Stomach (tissue), 8 donors: ENCODE measurements at regions not wholly inside any gene's neighbourhood (a gene's known extent, or its start where the extent isn't known, plus 50 kb on each side); places are given as distances from the start of the nearest gene placed in this dataset.

Source experiments
- DNase-seq, 2 donors: peaks; one replicate each; pipeline versions ENCODE4 v3.0.0 to v3.0.0-alpha.2; 2013 to 2019
- H3K27ac ChIP-seq, 5 donors: fragments of 200-600 bp in 4 of 5; sonication (generic) in 4 of 5; one replicate each; pipeline ENCODE4 v1.5.1; 2013 to 2019; ENCODE audit warnings: mild to moderate bottlenecking in 1 of 5, moderate library complexity in 1 of 5
- H3K27me3 ChIP-seq, 3 donors: fragments of 200-600 bp; sonication (generic); one replicate each; pipeline ENCODE4 v1.5.1; 2017 to 2019; ENCODE audit warnings: mixed run types in 1 of 3
- H3K36me3 ChIP-seq, 4 donors: fragments of 200-600 bp; sonication (generic); 1 replicate in 3 of 4; 2 replicates in 1 of 4; pipeline ENCODE4 v1.5.1; 2016 to 2019
- H3K4me1 ChIP-seq, 4 donors: fragments of 200-600 bp; sonication (generic); one replicate each; pipeline ENCODE4 v1.5.1; 2016 to 2019
- H3K4me3 ChIP-seq, 4 donors: fragments of 200-600 bp; sonication (generic) in 3 of 4; one replicate each; pipeline ENCODE4 v1.5.1; 2016 to 2019; ENCODE audit warnings: mild to moderate bottlenecking in 1 of 4
- H3K9me3 ChIP-seq, 4 donors: fragments of 200-600 bp; sonication (generic); one replicate each; pipeline ENCODE4 v1.5.1; 2016 to 2019
- CTCF ChIP-seq, 7 experiments: fragments of 450-650 bp in 4 of 7; fragments of 200-600 bp in 3 of 7; sonication (generic) in 3 of 7; IDR thresholded peaks; one replicate each; pipeline ENCODE4 v1.5.1; 2016 to 2019; ENCODE audit warnings: antibody characterized with exemption in 7 of 7, control low read depth in 2 of 7, mild to moderate bottlenecking in 1 of 7
- EP300 ChIP-seq: sonication (generic); formaldehyde crosslinking; IDR thresholded peaks from one replicate; pipeline ENCODE4 v1.6.1; 2017; ENCODE audit warnings: antibody characterized with exemption
- POLR2A ChIP-seq, 4 donors: fragments of 450-650 bp; IDR thresholded peaks; one replicate each; pipeline ENCODE4 v1.6.1; 2016; ENCODE audit warnings: antibody characterized with exemption in 4 of 4, control low read depth in 2 of 4, mild to moderate bottlenecking in 1 of 4, moderate library complexity in 1 of 4
- POLR2AphosphoS5 ChIP-seq, 3 donors: sonication (generic); formaldehyde crosslinking; IDR thresholded peaks; one replicate each; pipeline ENCODE4 v1.6.1; 2016; ENCODE audit warnings: antibody characterized with exemption in 3 of 3
- WGBS, 5 donors: extraction: QIAGEN DNeasy Blood & Tissue Kit in 3 of 5; methylation state at CpG; one replicate each; pipeline versions ENCODE4 v1.1.5 to v1.1.7; 2013 to 2018; 5-methylcytosine and 5-hydroxymethylcytosine counted together
- intact Hi-C: fragments of 100-400 bp; cut with DNase I; formaldehyde crosslinking; loops from one replicate; pipeline ENCODE4 v1.15.1; 2023; ENCODE audit warnings: low total_unique reads
- donor health status: healthy with polysubstance abuse.
- donor health status: Bipolar disorder and iron deficiency.
- donor health status: healthy.

GRCh38 chr3:1499694-1500093 lies 406.9 kb downstream of the CNTN6 start:
- intact Hi-C loops: no loop called here
- WGBS, 5 donors: 73 to 86% (median 81%) methylated on average over 4 of the region's 4 CpGs
- H3K4me1 ChIP-seq: no peaks in the 10 kb centered on the region
- no peak overlapping the region for H3K27ac ChIP-seq
- no peak for DNase-seq
- H3K36me3 ChIP-seq: no peaks in the 10 kb centered on the region
- no peaks in the 10 kb centered on the region for H3K27me3 ChIP-seq
- no peaks in the 10 kb centered on the region for H3K9me3 ChIP-seq
- H3K4me3 ChIP-seq: no peak overlapping the region
- TF ChIP-seq EP300: no peak
- TF ChIP-seq CTCF (IDR thresholded peaks at IDR 0.05): no peak
- TF ChIP-seq POLR2AphosphoS5 (IDR thresholded peaks at IDR 0.05): no peak
- TF ChIP-seq POLR2A (IDR thresholded peaks at IDR 0.05): no peak

- no peaks in the 10 kb centered on the region for H3K27me3 ChIP-seq
- no peaks in the 10 kb centered on the region for H3K9me3 ChIP-seq
- no peak for DNase-seq
- no peaks in the 10 kb centered on the region for H3K4me1 ChIP-seq
- H3K36me3 ChIP-seq: no peaks in the 10 kb centered on the region
- intact Hi-C loops: no loop called here
- TF ChIP-seq CTCF (IDR thresholded peaks at IDR 0.05): no peak
- no peak for TF ChIP-seq POLR2A (IDR thresholded peaks at IDR 0.05)
- no peak for TF ChIP-seq EP300
- no peak for TF ChIP-seq POLR2AphosphoS5 (IDR thresholded peaks at IDR 0.05)
- 60 to 70% (median 67%) methylated on average over 6 of the region's 6 CpGs for WGBS, 5 donors
- no peak overlapping the region for H3K4me3 ChIP-seq
- H3K27ac ChIP-seq: no peak overlapping the region
These were observed 408.7 kb downstream of the CNTN6 start for GRCh38 chr3:1501406-1502115.

GRCh38 chr3:1506090-1506489 lies 413.3 kb downstream of the CNTN6 start:
- Histone ChIP-seq H3K9me3 (no peaks in the 10 kb centered on the region), H3K4me3 (no peak overlapping the region), H3K4me1 (no peaks in the 10 kb centered on the region), H3K36me3 (no peaks in the 10 kb centered on the region), H3K27me3 (no peaks in the 10 kb centered on the region), H3K27ac (no peak overlapping the region)
- intact Hi-C loops: no loop called here
- TF ChIP-seq EP300 (no peak), POLR2AphosphoS5 (IDR thresholded peaks at IDR 0.05) (no peak), CTCF (IDR thresholded peaks at IDR 0.05) (no peak), POLR2A (IDR thresholded peaks at IDR 0.05) (no peak)
- WGBS, 5 donors: 33 to 56% (median 39%) methylated on average over 1 of the region's 1 CpG
- DNase-seq: no peak

GRCh38 chr3:1513662-1514061 lies 420.8 kb downstream of the CNTN6 start:
- Histone ChIP-seq H3K27ac (no peak overlapping the region), H3K27me3 (no peaks in the 10 kb centered on the region), H3K4me3 (no peak overlapping the region), H3K36me3 (no peaks in the 10 kb centered on the region), H3K9me3 (no peaks in the 10 kb centered on the region), H3K4me1 (no peaks in the 10 kb centered on the region)
- DNase-seq: no peak
- intact Hi-C loops: no loop called here
- TF ChIP-seq POLR2AphosphoS5 (IDR thresholded peaks at IDR 0.05): no peak
- no peak for TF ChIP-seq POLR2A (IDR thresholded peaks at IDR 0.05)
- no peak for TF ChIP-seq CTCF (IDR thresholded peaks at IDR 0.05)
- no peak for TF ChIP-seq EP300
- WGBS, 5 donors: 39 to 55% (median 44%) methylated on average over 3 of the region's 3 CpGs
